ENCODE measurements at regions not wholly inside any gene's neighbourhood (a gene's known extent, or its start where the extent isn't known, plus 50 kb on each side); places are given as distances from the start of the nearest gene placed in this dataset.

DNA sequence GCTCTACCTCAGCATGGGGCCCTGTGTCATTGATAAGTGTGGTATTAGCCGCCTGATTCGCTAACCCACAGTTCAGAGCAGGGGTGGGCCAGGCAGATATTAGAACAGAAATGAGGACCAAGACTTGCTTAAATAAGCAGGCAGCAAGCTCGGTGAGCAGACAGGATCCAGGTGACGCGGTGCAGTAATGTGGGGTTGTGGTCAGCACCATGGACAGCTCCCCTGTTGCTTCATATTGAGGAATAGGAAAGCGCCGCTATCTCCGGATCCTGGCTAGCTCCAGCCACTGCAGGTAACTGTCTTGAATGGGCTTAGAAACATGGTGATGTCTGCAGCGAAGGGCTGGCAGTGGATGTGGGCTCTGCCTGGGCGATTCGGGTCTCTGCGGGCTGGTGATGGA, 51.3 kb upstream of the GPR26 start:
- in situ Hi-C loops (cut with MboI; ENCODE audit: low sequenced_read_pairs): no loop called here
